Immature natural killer cell (primary cell): ENCODE measurements at regions not wholly inside any gene's neighbourhood (a gene's known extent, or its start where the extent isn't known, plus 50 kb on each side); places are given as distances from the start of the nearest gene placed in this dataset.

Experiments used
- DNase-seq, 3 donors: peaks; one replicate each; pipeline ENCODE4 v3.0.0; 2022; ENCODE audit warnings: mixed read lengths in 1 of 3
- H3K27ac Mint-ChIP-seq, 6 donors: one replicate each; pipeline ENCODE4 v1.8.0; 2020; ENCODE audit warnings: mixed read lengths in 6 of 6, mild to moderate bottlenecking in 5 of 6, inconsistent platforms in 4 of 6, moderate library complexity in 3 of 6
- H3K27me3 Mint-ChIP-seq, 3 donors: one replicate each; pipeline ENCODE4 v1.8.0; 2020 to 2021; ENCODE audit warnings: low read depth in 3 of 3, mild to moderate bottlenecking in 3 of 3, mixed read lengths in 3 of 3, moderate library complexity in 3 of 3, inconsistent platforms in 1 of 3
- H3K36me3 Mint-ChIP-seq, 3 donors: one replicate each; pipeline ENCODE4 v1.8.0; 2020; ENCODE audit warnings: mixed read lengths in 3 of 3, inconsistent platforms in 2 of 3, mild to moderate bottlenecking in 2 of 3
- H3K4me1 Mint-ChIP-seq, 2 donors: one replicate each; pipeline ENCODE4 v1.8.0; 2020; ENCODE audit warnings: inconsistent platforms in 2 of 2, mild to moderate bottlenecking in 2 of 2, mixed read lengths in 2 of 2, moderate library complexity in 1 of 2
- H3K4me3 Mint-ChIP-seq, 5 donors: one replicate each; pipeline ENCODE4 v1.8.0; 2020; ENCODE audit warnings: mild to moderate bottlenecking in 5 of 5, mixed read lengths in 5 of 5, inconsistent platforms in 3 of 5, moderate library complexity in 3 of 5
- H3K9me3 Mint-ChIP-seq, 6 donors: one replicate each; pipeline ENCODE4 v1.8.0; 2020; ENCODE audit warnings: mild to moderate bottlenecking in 6 of 6, mixed read lengths in 6 of 6, inconsistent platforms in 4 of 6, moderate library complexity in 3 of 6

GRCh38 chr10:128998101-128998805 lies 468.8 kb upstream of the MGMT start:
- peaks cover 0 to 1% (median 0%) of the 10 kb centered on the region in 3 donors for H3K27me3 Mint-ChIP-seq
- H3K4me3 Mint-ChIP-seq = no peak overlapping the region
- DNase-seq = no peak
- H3K9me3 Mint-ChIP-seq = peaks cover 0 to 3% (median 0%) of the 10 kb centered on the region in 6 donors
- H3K27ac Mint-ChIP-seq = no peak overlapping the region
- no peaks in the 10 kb centered on the region for H3K4me1 Mint-ChIP-seq
- H3K36me3 Mint-ChIP-seq = no peaks in the 10 kb centered on the region

- no peak overlapping the region for H3K27ac Mint-ChIP-seq
- H3K36me3 Mint-ChIP-seq = no peaks in the 10 kb centered on the region
- H3K4me3 Mint-ChIP-seq = no peak overlapping the region
- no peak for DNase-seq
- H3K9me3 Mint-ChIP-seq = peaks cover 0 to 7% (median 1%) of the 10 kb centered on the region in 6 donors
- no peaks in the 10 kb centered on the region for H3K4me1 Mint-ChIP-seq
- peaks cover 0 to 16% (median 4%) of the 10 kb centered on the region in 3 donors for H3K27me3 Mint-ChIP-seq
Measured at GRCh38 chr10:129004398-129004797, 462.6 kb upstream of the MGMT start.

GRCh38 chr10:129005080-129005479 lies 462.0 kb upstream of the MGMT start:
- DNase-seq = no peak
- Mint-ChIP-seq H3K36me3 (no peaks in the 10 kb centered on the region), H3K4me1 (no peaks in the 10 kb centered on the region), H3K27ac (no peak overlapping the region), H3K4me3 (no peak overlapping the region), H3K9me3 (peaks cover 0 to 9% (median 1%) of the 10 kb centered on the region in 6 donors), H3K27me3 (peaks cover 0 to 16% (median 4%) of the 10 kb centered on the region in 3 donors)

GRCh38 chr10:129005804-129006203 lies 461.2 kb upstream of the MGMT start:
- Mint-ChIP-seq H3K27ac (no peak overlapping the region), H3K36me3 (no peaks in the 10 kb centered on the region)
- no peak for DNase-seq

GRCh38 chr10:129018511-129018910 lies 448.5 kb upstream of the MGMT start:
- H3K27ac Mint-ChIP-seq = no peak overlapping the region
- no peaks in the 10 kb centered on the region for H3K4me1 Mint-ChIP-seq
- H3K4me3 Mint-ChIP-seq = no peak overlapping the region
- H3K27me3 Mint-ChIP-seq = peaks cover 0 to 3% (median 3%) of the 10 kb centered on the region in 3 donors
- no peaks in the 10 kb centered on the region for H3K36me3 Mint-ChIP-seq
- H3K9me3 Mint-ChIP-seq = no peaks in the 10 kb centered on the region
- DNase-seq = no peak

More at GRCh38 chr10:129005804-129006203, 461.2 kb upstream of the MGMT start:
- H3K4me1 Mint-ChIP-seq = no peaks in the 10 kb centered on the region
- H3K9me3 Mint-ChIP-seq = peaks cover 0 to 9% (median 0%) of the 10 kb centered on the region in 6 donors
- peaks cover 0 to 16% (median 4%) of the 10 kb centered on the region in 3 donors for H3K27me3 Mint-ChIP-seq
- H3K4me3 Mint-ChIP-seq = no peak overlapping the region

- no peak for DNase-seq
- Mint-ChIP-seq H3K9me3 (no peaks in the 10 kb centered on the region), H3K27ac (no peak overlapping the region), H3K4me1 (no peaks in the 10 kb centered on the region), H3K4me3 (no peak overlapping the region), H3K36me3 (no peaks in the 10 kb centered on the region), H3K27me3 (peaks cover 1 to 3% (median 3%) of the 10 kb centered on the region in 3 donors)
Measured at GRCh38 chr10:129020651-129021330, 446.2 kb upstream of the MGMT start.

- no peak overlapping the region for H3K27ac Mint-ChIP-seq
- no peak for DNase-seq
Measured at GRCh38 chr10:129021594-129022304, 445.3 kb upstream of the MGMT start.

GRCh38 chr10:129023082-129023481 lies 444.0 kb upstream of the MGMT start:
- H3K27ac Mint-ChIP-seq = no peak overlapping the region

More at GRCh38 chr10:129021594-129022304, 445.3 kb upstream of the MGMT start:
- H3K36me3 Mint-ChIP-seq = no peaks in the 10 kb centered on the region
- H3K27me3 Mint-ChIP-seq = peaks cover 1 to 5% (median 3%) of the 10 kb centered on the region in 3 donors
- no peak overlapping the region for H3K4me3 Mint-ChIP-seq
- H3K4me1 Mint-ChIP-seq = no peaks in the 10 kb centered on the region
- H3K9me3 Mint-ChIP-seq = no peaks in the 10 kb centered on the region

GRCh38 chr10:129024046-129024445 lies 443.0 kb upstream of the MGMT start:
- H3K27me3 Mint-ChIP-seq = peaks cover 1 to 9% (median 4%) of the 10 kb centered on the region in 3 donors
- no peaks in the 10 kb centered on the region for H3K4me1 Mint-ChIP-seq
- no peak overlapping the region for H3K27ac Mint-ChIP-seq
- no peaks in the 10 kb centered on the region for H3K9me3 Mint-ChIP-seq
- DNase-seq = no peak
- no peaks in the 10 kb centered on the region for H3K36me3 Mint-ChIP-seq
- H3K4me3 Mint-ChIP-seq = no peak overlapping the region

More at GRCh38 chr10:129023082-129023481, 444.0 kb upstream of the MGMT start:
- H3K4me3 Mint-ChIP-seq = no peak overlapping the region
- H3K4me1 Mint-ChIP-seq = no peaks in the 10 kb centered on the region
- no peak for DNase-seq
- H3K36me3 Mint-ChIP-seq = no peaks in the 10 kb centered on the region
- no peaks in the 10 kb centered on the region for H3K9me3 Mint-ChIP-seq
- H3K27me3 Mint-ChIP-seq = peaks cover 1 to 4% (median 1%) of the 10 kb centered on the region in 3 donors

GRCh38 chr10:129025787-129026186 lies 441.3 kb upstream of the MGMT start:
- H3K27ac Mint-ChIP-seq = no peak overlapping the region
- no peak for DNase-seq
- no peaks in the 10 kb centered on the region for H3K4me1 Mint-ChIP-seq

GRCh38 chr10:129027906-129028305 lies 439.1 kb upstream of the MGMT start:
- H3K4me1 Mint-ChIP-seq = peaks cover 3 to 9% of the 10 kb centered on the region in 2 donors
- H3K36me3 Mint-ChIP-seq = no peaks in the 10 kb centered on the region
- DNase-seq = no peak
- H3K27me3 Mint-ChIP-seq = peaks cover 3 to 19% (median 10%) of the 10 kb centered on the region in 3 donors
- no peak overlapping the region for H3K4me3 Mint-ChIP-seq
- no peak overlapping the region for H3K27ac Mint-ChIP-seq
- no peaks in the 10 kb centered on the region for H3K9me3 Mint-ChIP-seq

More at GRCh38 chr10:129025787-129026186, 441.3 kb upstream of the MGMT start:
- Mint-ChIP-seq H3K4me3 (no peak overlapping the region), H3K36me3 (no peaks in the 10 kb centered on the region), H3K27me3 (peaks cover 1 to 13% (median 5%) of the 10 kb centered on the region in 3 donors), H3K9me3 (no peaks in the 10 kb centered on the region)

GRCh38 chr10:129028451-129028850 lies 438.6 kb upstream of the MGMT start:
- Mint-ChIP-seq H3K4me1 (peaks cover 3 to 10% of the 10 kb centered on the region in 2 donors), H3K27ac (no peak overlapping the region), H3K9me3 (no peaks in the 10 kb centered on the region), H3K36me3 (no peaks in the 10 kb centered on the region), H3K4me3 (no peak overlapping the region), H3K27me3 (peaks cover 4 to 24% (median 14%) of the 10 kb centered on the region in 3 donors)
- no peak for DNase-seq

- no peaks in the 10 kb centered on the region for H3K9me3 Mint-ChIP-seq
- no peak overlapping the region for H3K4me3 Mint-ChIP-seq
- DNase-seq = no peak
- H3K27ac Mint-ChIP-seq = no peak overlapping the region
- peaks cover 7 to 16% of the 10 kb centered on the region in 2 donors for H3K4me1 Mint-ChIP-seq
- H3K36me3 Mint-ChIP-seq = no peaks in the 10 kb centered on the region
- peaks cover 4 to 27% (median 18%) of the 10 kb centered on the region in 3 donors for H3K27me3 Mint-ChIP-seq
Measured at GRCh38 chr10:129029051-129029450, 438.0 kb upstream of the MGMT start.
